Vagina (tissue), 2 donors: ENCODE measurements at regions not wholly inside any gene's neighbourhood (a gene's known extent, or its start where the extent isn't known, plus 50 kb on each side); places are given as distances from the start of the nearest gene placed in this dataset.

ENCODE experiments used
- DNase-seq, 2 donors: peaks; one replicate each; pipeline ENCODE4 v3.0.0-alpha.2; 2017; ENCODE audit errors: extremely low spot score in 2 of 2
- H3K27ac ChIP-seq: fragments of 200-600 bp; sonication (generic); one replicate; pipeline ENCODE4 v1.5.1; 2019
- H3K27me3 ChIP-seq: fragments of 200-600 bp; sonication (generic); one replicate; pipeline ENCODE4 v1.5.1; 2019
- H3K36me3 ChIP-seq, 2 donors: fragments of 200-600 bp; sonication (generic); one replicate each; pipeline ENCODE4 v1.5.1; 2017 to 2019
- H3K4me1 ChIP-seq: fragments of 200-600 bp; sonication (generic); one replicate; pipeline ENCODE4 v1.5.1; 2019
- H3K4me3 ChIP-seq, 2 donors: fragments of 200-600 bp; sonication (generic); 1 replicate in 1 of 2; 2 replicates in 1 of 2; pipeline ENCODE4 v1.5.1; 2016 to 2019
- H3K9me3 ChIP-seq: fragments of 200-600 bp; sonication (generic); one replicate; pipeline ENCODE4 v1.5.1; 2019
- POLR2A ChIP-seq, 2 donors: fragments of 450-650 bp; IDR thresholded peaks; one replicate each; pipeline ENCODE4 v1.6.1; 2017; ENCODE audit warnings: antibody characterized with exemption in 2 of 2, mild to moderate bottlenecking in 2 of 2, moderate library complexity in 2 of 2
- POLR2AphosphoS5 ChIP-seq, 2 donors: sonication (generic); formaldehyde crosslinking; IDR thresholded peaks; one replicate each; pipeline ENCODE4 v1.9.0; 2017; ENCODE audit warnings: antibody characterized with exemption in 2 of 2, mild to moderate bottlenecking in 2 of 2, low read depth in 1 of 2; ENCODE audit not compliant: insufficient read depth in 1 of 2
- intact Hi-C: fragments of 100-400 bp; cut with DNase I; formaldehyde crosslinking; loops from one replicate; pipeline ENCODE4 v1.15.1; 2023
- TF ChIP-seq, protein P1 (sequence below), 3 experiments: fragments of 450-650 bp in 2 of 3; fragments of 200-600 bp in 1 of 3; sonication (generic) in 1 of 3; IDR thresholded peaks; one replicate each; pipeline ENCODE4 v1.5.1; 2017 to 2019; ENCODE audit warnings: antibody characterized with exemption in 3 of 3, mild to moderate bottlenecking in 2 of 3, moderate library complexity in 2 of 3

DNA sequence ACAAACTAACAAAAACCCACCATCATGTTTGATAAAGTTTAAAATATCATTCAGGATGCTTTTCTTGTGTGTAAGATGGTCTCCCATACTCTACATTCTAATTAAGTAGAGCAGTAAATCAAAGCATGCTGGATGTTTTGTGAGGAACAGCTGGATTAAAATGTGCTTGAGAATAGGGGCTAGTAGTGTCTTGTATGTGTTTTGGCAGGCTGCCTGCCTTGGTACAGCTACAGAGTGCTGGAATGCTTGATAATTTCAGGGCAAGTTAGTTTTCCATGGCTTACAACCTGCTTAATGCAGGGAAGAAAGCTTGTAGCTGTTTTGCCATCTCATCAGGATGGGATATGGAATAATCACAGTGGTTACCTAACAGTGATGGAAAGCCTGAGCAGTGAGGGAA is 636.6 kb upstream of the MMS22L start:
- intact Hi-C loops = no loop called here
- H3K27ac ChIP-seq = no peak overlapping the region
- no peak overlapping the region for H3K4me3 ChIP-seq
- H3K9me3 ChIP-seq = no peaks in the 10 kb centered on the region
- H3K4me1 ChIP-seq = no peaks in the 10 kb centered on the region
- no peaks in the 10 kb centered on the region for H3K36me3 ChIP-seq
- no peaks in the 10 kb centered on the region for H3K27me3 ChIP-seq
- no peak for TF ChIP-seq POLR2AphosphoS5 (IDR thresholded peaks at IDR 0.05; ENCODE audit: insufficient read depth in 1 of 2, low read depth in 1 of 2)
- TF ChIP-seq, protein P1, sequence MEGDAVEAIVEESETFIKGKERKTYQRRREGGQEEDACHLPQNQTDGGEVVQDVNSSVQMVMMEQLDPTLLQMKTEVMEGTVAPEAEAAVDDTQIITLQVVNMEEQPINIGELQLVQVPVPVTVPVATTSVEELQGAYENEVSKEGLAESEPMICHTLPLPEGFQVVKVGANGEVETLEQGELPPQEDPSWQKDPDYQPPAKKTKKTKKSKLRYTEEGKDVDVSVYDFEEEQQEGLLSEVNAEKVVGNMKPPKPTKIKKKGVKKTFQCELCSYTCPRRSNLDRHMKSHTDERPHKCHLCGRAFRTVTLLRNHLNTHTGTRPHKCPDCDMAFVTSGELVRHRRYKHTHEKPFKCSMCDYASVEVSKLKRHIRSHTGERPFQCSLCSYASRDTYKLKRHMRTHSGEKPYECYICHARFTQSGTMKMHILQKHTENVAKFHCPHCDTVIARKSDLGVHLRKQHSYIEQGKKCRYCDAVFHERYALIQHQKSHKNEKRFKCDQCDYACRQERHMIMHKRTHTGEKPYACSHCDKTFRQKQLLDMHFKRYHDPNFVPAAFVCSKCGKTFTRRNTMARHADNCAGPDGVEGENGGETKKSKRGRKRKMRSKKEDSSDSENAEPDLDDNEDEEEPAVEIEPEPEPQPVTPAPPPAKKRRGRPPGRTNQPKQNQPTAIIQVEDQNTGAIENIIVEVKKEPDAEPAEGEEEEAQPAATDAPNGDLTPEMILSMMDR (IDR thresholded peaks at IDR 0.05) = no peak
- TF ChIP-seq POLR2A (IDR thresholded peaks at IDR 0.05) = no peak
- no peak for DNase-seq

DNA sequence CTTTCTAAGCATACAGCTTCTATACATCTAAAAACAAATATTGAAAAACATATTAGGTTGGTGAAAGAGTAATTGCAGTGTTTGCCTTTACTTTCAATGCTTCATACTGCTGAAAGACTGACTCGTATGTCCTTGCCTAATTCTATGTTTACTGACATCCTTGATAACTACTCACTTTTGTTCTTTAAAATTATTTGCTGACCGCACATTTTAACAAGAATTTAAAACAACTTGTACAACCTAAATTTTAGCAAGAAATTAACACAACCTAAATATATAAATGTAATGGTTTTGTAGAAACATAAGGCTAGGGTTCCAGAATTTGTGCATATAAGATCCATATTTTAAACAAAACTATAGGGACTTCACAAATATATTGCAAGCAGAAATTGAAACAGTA is 640.2 kb upstream of the MMS22L start:
- TF ChIP-seq POLR2A (IDR thresholded peaks at IDR 0.05) = no peak
- no peak for TF ChIP-seq POLR2AphosphoS5 (IDR thresholded peaks at IDR 0.05; ENCODE audit: insufficient read depth in 1 of 2, low read depth in 1 of 2)

DNA sequence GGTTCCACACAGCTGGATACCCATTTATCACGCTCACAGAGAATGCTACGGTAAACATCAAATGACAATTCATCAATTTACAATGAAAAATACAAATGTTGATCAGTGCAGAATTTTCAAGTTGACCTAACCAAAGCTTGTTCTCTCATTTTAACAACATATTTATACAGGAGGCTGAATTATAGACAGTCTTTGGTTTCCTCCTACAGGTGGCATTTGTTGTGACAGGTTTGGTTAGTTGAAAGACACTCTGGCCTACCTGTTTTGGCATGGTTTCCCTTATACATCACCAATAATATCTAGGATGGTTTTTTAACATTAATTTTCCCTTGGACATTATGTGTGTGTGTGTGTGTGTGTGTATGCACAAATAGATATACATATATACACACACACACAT is 642.5 kb upstream of the MMS22L start:
- Histone ChIP-seq H3K36me3 (no peaks in the 10 kb centered on the region), H3K27me3 (no peaks in the 10 kb centered on the region), H3K4me1 (no peaks in the 10 kb centered on the region), H3K27ac (no peak overlapping the region), H3K4me3 (no peak overlapping the region), H3K9me3 (no peaks in the 10 kb centered on the region)
- no peak for DNase-seq
- intact Hi-C loops = no loop called here
- TF ChIP-seq, protein P1 (IDR thresholded peaks at IDR 0.05) = no peak
- TF ChIP-seq POLR2A (IDR thresholded peaks at IDR 0.05) (no peak), POLR2AphosphoS5 (IDR thresholded peaks at IDR 0.05; ENCODE audit: insufficient read depth in 1 of 2, low read depth in 1 of 2) (no peak)

More for the DNA sequence above, 640.2 kb upstream of the MMS22L start:
- intact Hi-C loops = no loop called here
- Histone ChIP-seq H3K4me1 (no peaks in the 10 kb centered on the region), H3K9me3 (no peaks in the 10 kb centered on the region), H3K27ac (no peak overlapping the region), H3K27me3 (no peaks in the 10 kb centered on the region), H3K36me3 (no peaks in the 10 kb centered on the region), H3K4me3 (no peak overlapping the region)
- no peak for DNase-seq

DNA sequence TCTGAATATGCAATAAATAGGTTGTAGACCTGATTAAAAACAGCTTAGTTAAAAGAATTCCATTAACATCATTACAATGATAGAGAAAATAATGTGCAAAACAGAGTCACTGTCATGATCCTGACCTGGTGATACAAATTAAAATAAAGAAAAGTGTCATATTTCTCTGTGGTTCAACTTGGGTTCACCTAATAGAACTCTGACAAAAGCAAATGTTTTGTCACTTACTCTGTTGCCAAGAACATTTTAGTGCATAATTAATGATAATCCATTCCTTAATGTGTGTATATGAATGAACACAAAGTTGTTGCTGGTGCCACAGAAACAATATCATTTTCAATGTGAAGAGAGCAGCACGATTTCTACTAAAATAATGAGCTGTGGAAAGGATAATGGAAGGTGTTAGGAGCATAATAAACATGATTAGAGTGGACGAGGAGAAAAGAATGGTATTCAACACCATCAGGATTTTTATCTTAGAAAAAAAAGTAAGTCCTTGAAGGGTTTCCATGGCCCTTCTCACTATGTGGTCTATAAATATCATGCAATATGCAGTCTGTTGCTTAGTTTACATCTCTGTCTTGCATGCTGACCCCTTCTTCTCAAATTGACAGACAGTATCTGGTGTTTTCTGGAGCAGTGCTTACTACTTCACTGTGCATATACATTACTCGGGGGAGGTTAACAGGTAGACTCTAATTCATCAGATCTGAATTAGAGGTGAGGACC is 656.6 kb upstream of the MMS22L start:
- intact Hi-C loops = no loop called here
- H3K27ac ChIP-seq = no peak overlapping the region
- TF ChIP-seq POLR2AphosphoS5 (IDR thresholded peaks at IDR 0.05; ENCODE audit: insufficient read depth in 1 of 2, low read depth in 1 of 2) = no peak
- TF ChIP-seq POLR2A (IDR thresholded peaks at IDR 0.05) = no peak
- TF ChIP-seq, protein P1 (IDR thresholded peaks at IDR 0.05) = no peak

DNA sequence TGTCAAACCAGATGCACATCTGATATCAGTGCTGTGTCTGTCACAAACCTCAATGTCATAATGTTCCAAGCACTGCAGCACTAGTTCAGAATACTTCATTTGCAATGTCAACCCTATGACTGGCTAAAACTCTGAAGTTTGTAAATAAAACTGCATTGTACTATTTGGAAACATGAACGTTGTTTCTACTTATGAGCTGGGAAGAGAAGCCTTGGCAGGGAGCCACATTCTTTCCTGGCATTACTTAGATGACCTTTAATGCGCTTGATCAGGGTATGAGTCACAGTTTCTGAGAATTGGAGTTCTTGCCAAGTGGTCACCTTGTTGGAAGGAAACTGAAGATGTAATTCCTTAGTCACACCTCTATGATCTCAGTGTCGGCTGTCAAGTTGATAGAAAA is 664.8 kb upstream of the MMS22L start:
- Histone ChIP-seq H3K9me3 (no peaks in the 10 kb centered on the region), H3K4me3 (no peak overlapping the region), H3K27me3 (no peaks in the 10 kb centered on the region), H3K4me1 (no peaks in the 10 kb centered on the region), H3K36me3 (no peaks in the 10 kb centered on the region), H3K27ac (no peak overlapping the region)
- TF ChIP-seq POLR2A (IDR thresholded peaks at IDR 0.05) = no peak
- TF ChIP-seq, protein P1 (IDR thresholded peaks at IDR 0.05) = no peak
- TF ChIP-seq POLR2AphosphoS5 (IDR thresholded peaks at IDR 0.05; ENCODE audit: insufficient read depth in 1 of 2, low read depth in 1 of 2) = no peak
- no peak for DNase-seq
- intact Hi-C loops = no loop called here

More for the DNA sequence above, 656.6 kb upstream of the MMS22L start:
- no peak for DNase-seq
- H3K9me3 ChIP-seq = no peaks in the 10 kb centered on the region
- no peaks in the 10 kb centered on the region for H3K4me1 ChIP-seq
- no peaks in the 10 kb centered on the region for H3K27me3 ChIP-seq
- no peaks in the 10 kb centered on the region for H3K36me3 ChIP-seq
- no peak overlapping the region for H3K4me3 ChIP-seq
